HG02852 (cell line): ENCODE measurements at regions not wholly inside any gene's neighbourhood (a gene's known extent, or its start where the extent isn't known, plus 50 kb on each side); places are given as distances from the start of the nearest gene placed in this dataset.
"Not testable (repeated sequence)": the region's sequence is repeated elsewhere in the genome, so short reads cannot be mapped to it uniquely, and the experiment has no call there.

Experiments
- ATAC-seq: cut with Tn5 transposase; IDR thresholded peaks from one replicate; pipeline ENCODE4 v1.9.1; 2021; ENCODE audit warnings: mild to moderate bottlenecking, moderate library complexity; ENCODE audit not compliant: unreplicated experiment

- ATAC-seq = no peak
Measured at GRCh38 chr7:81005254-81005653, 86.4 kb upstream of the SEMA3C start.

DNA sequence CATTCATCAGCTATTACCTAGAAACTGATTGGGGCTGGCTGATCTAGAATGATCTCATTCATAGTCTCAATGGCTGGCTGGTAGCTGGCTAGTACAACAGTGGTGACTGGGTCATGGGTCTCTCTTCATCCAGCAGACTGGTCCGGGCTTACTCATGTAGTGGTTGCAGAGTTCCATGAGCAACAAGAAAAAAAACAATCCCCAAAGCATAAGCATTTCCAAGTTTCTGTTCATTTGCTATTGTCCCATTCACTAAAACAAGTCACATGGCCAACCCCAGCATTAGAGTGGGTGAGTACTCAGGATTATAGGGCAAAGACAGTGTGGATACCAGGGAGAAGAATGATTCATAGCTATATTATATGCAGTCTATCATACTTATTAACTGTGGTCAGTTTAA lies 85.2 kb upstream of the SEMA3C start:
- no peak for ATAC-seq

DNA sequence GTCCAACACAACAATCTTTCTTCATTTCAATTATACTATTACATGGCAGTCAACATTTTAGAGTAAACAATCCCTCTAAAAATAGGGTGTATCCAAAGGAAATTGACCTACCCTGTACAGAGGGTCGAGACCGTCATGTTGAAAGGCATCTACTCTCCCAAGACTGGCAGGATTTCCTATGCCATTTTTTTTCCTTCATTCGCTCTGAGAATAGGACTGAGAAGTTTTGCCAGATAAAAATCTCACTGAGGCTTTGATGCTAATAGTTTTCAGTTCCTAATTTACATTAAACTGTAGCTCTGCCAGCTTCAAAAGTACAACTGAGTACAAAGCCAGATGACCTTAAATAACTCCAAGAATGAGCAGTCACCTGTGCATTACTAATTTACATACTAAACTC lies 84.5 kb upstream of the SEMA3C start:
- no peak for ATAC-seq

DNA sequence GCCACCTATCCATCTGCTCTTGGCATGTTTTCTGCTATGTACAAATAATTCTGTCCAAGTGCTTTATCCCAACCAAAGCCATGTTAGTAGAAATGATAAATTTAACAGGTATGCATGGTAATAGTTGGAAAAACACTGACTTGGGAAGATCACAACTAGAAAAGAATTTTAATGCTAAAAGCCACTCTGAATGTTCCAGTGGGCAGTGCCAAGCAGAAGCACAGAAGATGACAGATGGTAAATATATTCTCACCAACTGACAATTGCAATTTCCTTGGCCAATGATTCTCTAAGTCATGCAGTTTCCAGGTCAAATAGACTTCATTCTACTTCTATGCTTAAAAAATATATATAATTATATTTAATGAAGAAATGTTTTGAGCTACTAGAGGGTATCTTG lies 83.6 kb upstream of the SEMA3C start:
- no peak for ATAC-seq

DNA sequence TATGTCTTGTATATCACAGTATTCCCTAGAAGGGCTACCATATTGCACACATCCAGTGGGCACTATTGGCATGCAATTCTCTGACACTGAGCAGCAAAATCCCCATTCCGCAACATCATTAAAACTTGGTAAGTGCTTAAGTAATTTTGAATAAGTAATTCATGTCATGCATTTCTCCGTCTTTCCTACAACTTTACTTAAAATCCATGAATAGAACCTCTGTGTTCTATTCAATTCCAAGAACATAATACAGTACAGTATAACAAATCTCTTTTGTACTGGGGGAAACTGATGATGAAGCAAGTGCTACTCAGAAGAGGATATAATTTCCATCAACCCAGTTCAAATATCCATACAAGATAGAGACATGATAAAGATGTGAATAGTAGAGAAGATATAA lies 80.9 kb upstream of the SEMA3C start:
- ATAC-seq = no peak

DNA sequence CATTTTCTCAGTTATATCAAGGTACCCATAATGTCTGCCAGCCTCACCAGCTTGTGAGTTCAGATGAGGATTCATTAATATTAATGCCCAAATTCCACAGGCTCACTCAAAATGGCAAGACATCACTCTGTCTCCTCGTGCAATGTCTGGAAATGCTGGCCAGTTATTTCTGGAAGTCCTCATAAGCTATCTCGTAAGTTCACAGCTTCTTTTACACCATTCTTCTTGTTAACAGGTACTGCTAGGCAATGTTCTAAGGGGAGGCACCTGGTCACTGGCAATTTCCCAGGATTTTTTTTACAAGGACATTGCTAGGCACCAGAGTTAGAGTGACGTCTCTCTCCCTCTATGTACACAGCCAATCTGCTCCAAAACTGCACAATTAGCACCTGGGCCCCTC lies 80.2 kb upstream of the SEMA3C start:
- no peak for ATAC-seq

DNA sequence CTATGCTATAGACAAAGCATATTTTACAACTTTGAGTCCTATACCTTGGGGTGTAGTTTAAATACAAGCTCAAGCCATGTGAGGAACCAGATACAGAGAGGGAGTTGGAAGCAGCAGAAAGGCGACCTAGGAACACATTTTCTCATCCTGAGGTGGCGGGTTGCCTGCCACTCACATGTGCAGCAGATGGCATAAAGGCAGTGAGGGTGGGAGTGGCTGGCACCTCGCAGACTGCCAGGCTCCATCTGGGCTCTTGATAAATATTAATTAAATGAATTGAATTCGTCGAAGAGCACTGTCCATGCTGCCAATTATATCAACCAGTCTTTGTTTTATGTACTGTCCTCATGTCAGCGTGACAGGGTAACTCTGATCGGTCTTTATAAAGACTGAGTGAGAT lies 79.0 kb upstream of the SEMA3C start:
- ATAC-seq = no peak

- ATAC-seq = not testable (repeated sequence)
Measured at GRCh38 chr7:80996236-80996635, 77.4 kb upstream of the SEMA3C start.

- no peak for ATAC-seq
Measured at GRCh38 chr7:80991654-80992053, 72.8 kb upstream of the SEMA3C start.

GRCh38 chr7:80984619-80985018 lies 65.8 kb upstream of the SEMA3C start:
- ATAC-seq = no peak

DNA sequence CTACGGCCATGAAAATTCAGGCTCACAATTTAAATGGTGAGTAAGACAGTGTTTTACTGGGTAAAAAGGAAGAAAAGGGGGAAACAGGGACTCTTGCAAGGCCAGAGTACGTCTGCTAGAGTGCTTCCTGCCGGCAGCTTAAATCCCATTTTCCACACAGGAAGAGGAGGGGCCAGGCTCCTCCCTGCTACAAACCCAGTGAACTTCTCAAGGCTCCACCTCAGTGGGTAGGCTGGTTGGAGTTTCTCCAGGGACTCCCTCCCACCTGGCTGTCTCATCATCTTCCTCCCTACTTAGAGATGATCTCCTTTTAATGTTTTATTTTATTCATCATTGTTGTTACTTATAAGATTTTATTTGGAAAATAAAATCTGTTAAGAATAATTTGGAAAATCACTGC lies 62.6 kb upstream of the SEMA3C start:
- no peak for ATAC-seq

DNA sequence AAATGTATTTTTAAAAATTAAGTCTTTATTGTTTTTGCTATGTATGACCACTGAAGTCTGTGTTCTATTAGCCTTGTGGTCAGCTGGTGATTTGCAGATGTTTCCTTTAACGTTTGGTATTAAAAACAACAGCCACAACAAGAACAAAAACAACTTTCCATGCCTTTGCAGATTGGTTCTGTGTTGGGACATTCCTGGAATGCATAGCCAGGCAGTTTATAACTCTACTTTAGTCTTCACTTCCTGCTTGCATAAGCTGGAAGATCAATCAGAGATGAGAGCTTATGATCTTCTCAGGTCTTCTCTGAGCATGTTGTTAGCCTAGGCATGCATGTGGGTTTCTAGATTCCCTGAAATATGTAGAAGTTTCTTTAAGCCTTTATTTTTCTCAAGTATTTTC lies 58.9 kb upstream of the SEMA3C start:
- ATAC-seq = no peak

GRCh38 chr7:80974396-80975358 lies 55.8 kb upstream of the SEMA3C start:
- ATAC-seq = no peak

GRCh38 chr7:80971225-80971624 lies 52.4 kb upstream of the SEMA3C start:
- no peak for ATAC-seq
